ENCODE measurements at regions not wholly inside any gene's neighbourhood (a gene's known extent, or its start where the extent isn't known, plus 50 kb on each side); places are given as distances from the start of the nearest gene placed in this dataset.

DNA sequence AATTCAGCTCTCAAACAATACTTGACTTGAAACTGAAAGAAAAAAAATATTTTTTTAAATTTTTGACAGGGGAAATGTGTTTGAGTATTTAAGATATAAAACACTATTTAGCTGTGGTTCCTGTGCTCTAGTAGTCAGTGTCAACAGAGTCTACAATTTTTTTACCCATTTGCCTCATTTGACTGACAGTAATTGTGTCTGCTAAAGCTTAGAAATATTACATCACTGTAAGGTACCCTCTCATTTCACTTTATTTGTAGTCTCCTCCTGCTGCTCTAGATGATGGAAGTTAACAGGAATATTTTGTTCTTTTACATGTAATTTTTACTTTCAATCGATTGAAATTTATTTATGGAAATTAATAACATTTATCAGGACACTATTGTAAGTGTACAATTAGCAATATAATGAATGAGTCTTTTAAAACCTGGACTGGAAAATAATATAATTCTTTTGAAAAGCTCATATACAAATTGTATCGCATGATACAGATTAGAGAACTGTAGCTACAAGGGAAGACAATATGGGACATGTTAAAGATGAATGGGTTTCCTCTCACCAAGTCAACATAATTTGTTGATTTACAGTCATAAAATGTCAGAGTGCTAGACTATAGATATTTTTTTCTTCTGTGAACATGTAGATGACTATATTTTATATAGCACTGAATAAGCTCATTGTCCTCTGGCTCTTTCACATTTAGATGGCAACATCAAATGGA is 1186.5 kb upstream of the ADGRL3 start:
- DNase-seq = no peak
- Histone ChIP-seq H3K27ac (no peak overlapping the region), H3K4me3 (no peak overlapping the region), H3K4me1 (no peaks in the 10 kb centered on the region), H3K36me3 (no peaks in the 10 kb centered on the region), H3K9me3 (no peaks in the 10 kb centered on the region), H3K27me3 (no peaks in the 10 kb centered on the region)
- 88 to 91% methylated on average over 2 of the region's 2 CpGs for WGBS, 2 donors
- TF ChIP-seq EP300 (IDR thresholded peaks at IDR 0.05) (no peak), POLR2AphosphoS5 (IDR thresholded peaks at IDR 0.05) (no peak), POLR2A (IDR thresholded peaks at IDR 0.05) (no peak)
- TF ChIP-seq, protein P1, sequence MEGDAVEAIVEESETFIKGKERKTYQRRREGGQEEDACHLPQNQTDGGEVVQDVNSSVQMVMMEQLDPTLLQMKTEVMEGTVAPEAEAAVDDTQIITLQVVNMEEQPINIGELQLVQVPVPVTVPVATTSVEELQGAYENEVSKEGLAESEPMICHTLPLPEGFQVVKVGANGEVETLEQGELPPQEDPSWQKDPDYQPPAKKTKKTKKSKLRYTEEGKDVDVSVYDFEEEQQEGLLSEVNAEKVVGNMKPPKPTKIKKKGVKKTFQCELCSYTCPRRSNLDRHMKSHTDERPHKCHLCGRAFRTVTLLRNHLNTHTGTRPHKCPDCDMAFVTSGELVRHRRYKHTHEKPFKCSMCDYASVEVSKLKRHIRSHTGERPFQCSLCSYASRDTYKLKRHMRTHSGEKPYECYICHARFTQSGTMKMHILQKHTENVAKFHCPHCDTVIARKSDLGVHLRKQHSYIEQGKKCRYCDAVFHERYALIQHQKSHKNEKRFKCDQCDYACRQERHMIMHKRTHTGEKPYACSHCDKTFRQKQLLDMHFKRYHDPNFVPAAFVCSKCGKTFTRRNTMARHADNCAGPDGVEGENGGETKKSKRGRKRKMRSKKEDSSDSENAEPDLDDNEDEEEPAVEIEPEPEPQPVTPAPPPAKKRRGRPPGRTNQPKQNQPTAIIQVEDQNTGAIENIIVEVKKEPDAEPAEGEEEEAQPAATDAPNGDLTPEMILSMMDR (IDR thresholded peaks at IDR 0.05) = no peak
- intact Hi-C loops (cut with DNase I) = no loop called here

GRCh38 chr4:60016971-60017370 is 1183.2 kb upstream of the ADGRL3 start:
- no peak for DNase-seq
- no peak overlapping the region for H3K4me3 ChIP-seq
- 27 to 47% methylated on average over 1 of the region's 1 CpG for WGBS, 2 donors
- H3K4me1 ChIP-seq = no peaks in the 10 kb centered on the region
- no peak for TF ChIP-seq POLR2AphosphoS5 (IDR thresholded peaks at IDR 0.05)
- TF ChIP-seq, protein P1 (IDR thresholded peaks at IDR 0.05) = no peak
- H3K27me3 ChIP-seq = no peaks in the 10 kb centered on the region
- H3K9me3 ChIP-seq = no peaks in the 10 kb centered on the region
- H3K27ac ChIP-seq = no peak overlapping the region
- H3K36me3 ChIP-seq = no peaks in the 10 kb centered on the region
- intact Hi-C loops (cut with DNase I) = no loop called here

DNA sequence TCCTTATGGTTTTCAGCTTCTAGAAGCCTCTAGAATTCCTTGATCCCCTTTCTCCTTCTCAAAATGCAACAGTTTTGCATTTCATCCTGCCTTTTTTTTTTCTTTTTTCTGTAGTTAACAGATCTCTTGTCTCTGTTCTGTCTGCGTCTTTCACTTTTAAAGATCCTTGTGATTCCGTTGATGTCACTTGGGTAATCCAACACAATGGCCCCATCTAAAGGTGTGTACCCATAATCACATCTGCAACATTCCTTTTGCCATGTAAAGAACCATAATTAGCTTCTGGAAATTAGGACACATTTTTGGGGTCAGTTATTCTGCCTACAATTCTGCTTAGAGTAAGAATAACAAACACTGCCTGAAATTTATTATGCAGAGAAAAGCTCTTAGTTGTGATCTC is 1180.9 kb upstream of the ADGRL3 start:
- no peak for TF ChIP-seq POLR2AphosphoS5 (IDR thresholded peaks at IDR 0.05)
- TF ChIP-seq, protein P1 (IDR thresholded peaks at IDR 0.05) = no peak
- no peak for DNase-seq
- Histone ChIP-seq H3K27me3 (no peaks in the 10 kb centered on the region), H3K4me1 (no peaks in the 10 kb centered on the region), H3K27ac (no peak overlapping the region), H3K36me3 (no peaks in the 10 kb centered on the region), H3K9me3 (no peaks in the 10 kb centered on the region), H3K4me3 (no peak overlapping the region)
- WGBS, 2 donors = 80 to 83% methylated on average over 2 of the region's 2 CpGs
- intact Hi-C loops (cut with DNase I) = no loop called here

- H3K4me1 ChIP-seq = no peaks in the 10 kb centered on the region
- H3K9me3 ChIP-seq = no peaks in the 10 kb centered on the region
- WGBS, 2 donors = 20 to 66% methylated on average over 1 of the region's 1 CpG
- no peak overlapping the region for H3K4me3 ChIP-seq
- intact Hi-C loops (cut with DNase I) = no loop called here
- H3K27ac ChIP-seq = no peak overlapping the region
- no peak for TF ChIP-seq EP300 (IDR thresholded peaks at IDR 0.05)
- TF ChIP-seq POLR2AphosphoS5 (IDR thresholded peaks at IDR 0.05) = no peak
- TF ChIP-seq POLR2A (IDR thresholded peaks at IDR 0.05) = no peak
- TF ChIP-seq, protein P1 (IDR thresholded peaks at IDR 0.05) = no peak
- DNase-seq = no peak
- no peaks in the 10 kb centered on the region for H3K36me3 ChIP-seq
- H3K27me3 ChIP-seq = no peaks in the 10 kb centered on the region
Measured at GRCh38 chr4:60019946-60020345, 1180.2 kb upstream of the ADGRL3 start.

DNA sequence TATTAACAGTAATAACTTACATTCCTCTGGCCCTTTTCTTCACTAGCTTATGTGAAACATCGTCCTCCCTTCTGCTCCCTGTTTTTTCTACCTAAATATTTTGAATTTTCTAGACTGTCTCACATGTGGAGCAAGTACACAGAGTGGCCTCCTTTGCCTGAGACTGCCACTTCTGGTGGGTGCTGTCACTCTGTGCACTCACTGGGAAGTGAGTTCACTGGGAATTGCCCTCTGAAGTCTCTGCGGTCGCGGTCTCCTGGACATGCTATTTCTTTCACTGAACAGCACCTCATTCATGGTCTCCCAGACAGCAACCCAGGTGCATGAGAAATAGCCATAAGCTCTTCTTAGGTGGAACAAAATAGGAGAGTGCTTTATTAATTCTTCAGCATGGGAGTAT is 1179.7 kb upstream of the ADGRL3 start:
- H3K4me1 ChIP-seq = no peaks in the 10 kb centered on the region
- H3K9me3 ChIP-seq = no peaks in the 10 kb centered on the region
- WGBS, 2 donors = 68 to 73% methylated on average over 4 of the region's 4 CpGs
- H3K27me3 ChIP-seq = no peaks in the 10 kb centered on the region
- TF ChIP-seq EP300 (IDR thresholded peaks at IDR 0.05) (no peak), POLR2A (IDR thresholded peaks at IDR 0.05) (no peak), POLR2AphosphoS5 (IDR thresholded peaks at IDR 0.05) (no peak)
- TF ChIP-seq, protein P1 (IDR thresholded peaks at IDR 0.05) = no peak
- no peak for DNase-seq
- intact Hi-C loops (cut with DNase I) = no loop called here
- H3K36me3 ChIP-seq = no peaks in the 10 kb centered on the region
- H3K27ac ChIP-seq = no peak overlapping the region
- no peak overlapping the region for H3K4me3 ChIP-seq

All from sigmoid colon (tissue), 6 donors.